ENCODE measurements at regions not wholly inside any gene's neighbourhood (a gene's known extent, or its start where the extent isn't known, plus 50 kb on each side); places are given as distances from the start of the nearest gene placed in this dataset.

DNA sequence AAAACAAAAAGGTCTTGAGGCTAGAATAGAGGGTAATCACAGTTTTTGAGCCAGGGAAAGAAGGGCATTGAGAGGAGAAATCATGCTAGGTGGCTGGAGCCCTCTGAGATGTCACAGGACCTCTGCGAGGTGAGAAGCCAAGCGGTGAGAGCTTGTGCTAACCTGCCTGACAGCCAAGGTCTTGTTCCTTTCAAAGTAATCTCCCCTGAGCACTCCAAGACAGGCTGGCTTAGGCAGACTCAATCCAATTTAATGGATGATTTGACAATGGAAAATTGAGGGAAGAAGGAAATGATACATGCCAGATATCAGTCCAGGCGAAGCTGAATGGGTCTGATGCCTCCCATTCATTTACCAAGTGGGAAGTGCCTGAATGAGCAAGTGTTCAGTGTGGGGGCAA, 311.9 kb upstream of the PTBP2 start:
- TF ChIP-seq, protein P1, sequence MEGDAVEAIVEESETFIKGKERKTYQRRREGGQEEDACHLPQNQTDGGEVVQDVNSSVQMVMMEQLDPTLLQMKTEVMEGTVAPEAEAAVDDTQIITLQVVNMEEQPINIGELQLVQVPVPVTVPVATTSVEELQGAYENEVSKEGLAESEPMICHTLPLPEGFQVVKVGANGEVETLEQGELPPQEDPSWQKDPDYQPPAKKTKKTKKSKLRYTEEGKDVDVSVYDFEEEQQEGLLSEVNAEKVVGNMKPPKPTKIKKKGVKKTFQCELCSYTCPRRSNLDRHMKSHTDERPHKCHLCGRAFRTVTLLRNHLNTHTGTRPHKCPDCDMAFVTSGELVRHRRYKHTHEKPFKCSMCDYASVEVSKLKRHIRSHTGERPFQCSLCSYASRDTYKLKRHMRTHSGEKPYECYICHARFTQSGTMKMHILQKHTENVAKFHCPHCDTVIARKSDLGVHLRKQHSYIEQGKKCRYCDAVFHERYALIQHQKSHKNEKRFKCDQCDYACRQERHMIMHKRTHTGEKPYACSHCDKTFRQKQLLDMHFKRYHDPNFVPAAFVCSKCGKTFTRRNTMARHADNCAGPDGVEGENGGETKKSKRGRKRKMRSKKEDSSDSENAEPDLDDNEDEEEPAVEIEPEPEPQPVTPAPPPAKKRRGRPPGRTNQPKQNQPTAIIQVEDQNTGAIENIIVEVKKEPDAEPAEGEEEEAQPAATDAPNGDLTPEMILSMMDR (tag by site-specific recombination; IDR thresholded peaks at IDR 0.05), result no peak
- TF ChIP-seq ZNF830 (tag by site-specific recombination; IDR thresholded peaks at IDR 0.05; ENCODE audit: low read depth), result no peak
- no peak for TF ChIP-seq YY1 (tag by site-specific recombination; IDR thresholded peaks at IDR 0.05)
- TF ChIP-seq ZNF121 (tag by site-specific recombination; IDR thresholded peaks at IDR 0.05), result no peak
- TF ChIP-seq SALL2 (tag by site-specific recombination; IDR thresholded peaks at IDR 0.05; ENCODE audit: borderline replicate concordance), result no peak
- no peak for TF ChIP-seq ZNF354C (tag by site-specific recombination; IDR thresholded peaks at IDR 0.05; ENCODE audit: borderline replicate concordance, low read depth)
- TF ChIP-seq ELK4 (IDR thresholded peaks at IDR 0.05; ENCODE audit: borderline replicate concordance, low read depth, low read length), result no peak
- TF ChIP-seq, protein P2, sequence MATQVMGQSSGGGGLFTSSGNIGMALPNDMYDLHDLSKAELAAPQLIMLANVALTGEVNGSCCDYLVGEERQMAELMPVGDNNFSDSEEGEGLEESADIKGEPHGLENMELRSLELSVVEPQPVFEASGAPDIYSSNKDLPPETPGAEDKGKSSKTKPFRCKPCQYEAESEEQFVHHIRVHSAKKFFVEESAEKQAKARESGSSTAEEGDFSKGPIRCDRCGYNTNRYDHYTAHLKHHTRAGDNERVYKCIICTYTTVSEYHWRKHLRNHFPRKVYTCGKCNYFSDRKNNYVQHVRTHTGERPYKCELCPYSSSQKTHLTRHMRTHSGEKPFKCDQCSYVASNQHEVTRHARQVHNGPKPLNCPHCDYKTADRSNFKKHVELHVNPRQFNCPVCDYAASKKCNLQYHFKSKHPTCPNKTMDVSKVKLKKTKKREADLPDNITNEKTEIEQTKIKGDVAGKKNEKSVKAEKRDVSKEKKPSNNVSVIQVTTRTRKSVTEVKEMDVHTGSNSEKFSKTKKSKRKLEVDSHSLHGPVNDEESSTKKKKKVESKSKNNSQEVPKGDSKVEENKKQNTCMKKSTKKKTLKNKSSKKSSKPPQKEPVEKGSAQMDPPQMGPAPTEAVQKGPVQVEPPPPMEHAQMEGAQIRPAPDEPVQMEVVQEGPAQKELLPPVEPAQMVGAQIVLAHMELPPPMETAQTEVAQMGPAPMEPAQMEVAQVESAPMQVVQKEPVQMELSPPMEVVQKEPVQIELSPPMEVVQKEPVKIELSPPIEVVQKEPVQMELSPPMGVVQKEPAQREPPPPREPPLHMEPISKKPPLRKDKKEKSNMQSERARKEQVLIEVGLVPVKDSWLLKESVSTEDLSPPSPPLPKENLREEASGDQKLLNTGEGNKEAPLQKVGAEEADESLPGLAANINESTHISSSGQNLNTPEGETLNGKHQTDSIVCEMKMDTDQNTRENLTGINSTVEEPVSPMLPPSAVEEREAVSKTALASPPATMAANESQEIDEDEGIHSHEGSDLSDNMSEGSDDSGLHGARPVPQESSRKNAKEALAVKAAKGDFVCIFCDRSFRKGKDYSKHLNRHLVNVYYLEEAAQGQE (tag by site-specific recombination; IDR thresholded peaks at IDR 0.05), result no peak
- TF ChIP-seq, protein P3, sequence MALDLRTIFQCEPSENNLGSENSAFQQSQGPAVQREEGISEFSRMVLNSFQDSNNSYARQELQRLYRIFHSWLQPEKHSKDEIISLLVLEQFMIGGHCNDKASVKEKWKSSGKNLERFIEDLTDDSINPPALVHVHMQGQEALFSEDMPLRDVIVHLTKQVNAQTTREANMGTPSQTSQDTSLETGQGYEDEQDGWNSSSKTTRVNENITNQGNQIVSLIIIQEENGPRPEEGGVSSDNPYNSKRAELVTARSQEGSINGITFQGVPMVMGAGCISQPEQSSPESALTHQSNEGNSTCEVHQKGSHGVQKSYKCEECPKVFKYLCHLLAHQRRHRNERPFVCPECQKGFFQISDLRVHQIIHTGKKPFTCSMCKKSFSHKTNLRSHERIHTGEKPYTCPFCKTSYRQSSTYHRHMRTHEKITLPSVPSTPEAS (tag by site-specific recombination; IDR thresholded peaks at IDR 0.05), result no peak
- TF ChIP-seq GLIS1 (tag by site-specific recombination; IDR thresholded peaks at IDR 0.05), result no peak
- no peak for TF ChIP-seq ZNF571 (tag by site-specific recombination; IDR thresholded peaks at IDR 0.05)
- TF ChIP-seq ZSCAN18 (tag by site-specific recombination; IDR thresholded peaks at IDR 0.05), result no peak

Measured in HEK293 (cell line).